Calu3 (cell line): ENCODE measurements at regions not wholly inside any gene's neighbourhood (a gene's known extent, or its start where the extent isn't known, plus 50 kb on each side); places are given as distances from the start of the nearest gene placed in this dataset.

ENCODE experiments used
- BruUV-seq: library from RNA; stranded (reverse); fragments of 400-500 nt; replicated peaks from 2 replicates; lab custom pipeline; 2021; lab: Mats Ljungman, UMichigan
- CTCF ChIA-PET: fragments of 300-600 bp; sonication (Branson Sonifier 250); formaldehyde crosslinking; loops from one replicate; lab custom pipeline; 2022; ENCODE audit warnings: antibody characterized with exemption; lab: Charles Lee
- DNase-seq: peaks from one replicate; pipeline ENCODE4 v3.0.0; 2022
- H3K27ac Mint-ChIP-seq: one replicate; pipeline ENCODE4 v1.8.0; 2022; ENCODE audit warnings: mixed read lengths; ENCODE audit not compliant: unreplicated experiment
- H3K27me3 Mint-ChIP-seq: one replicate; pipeline ENCODE4 v1.8.0; 2022; ENCODE audit warnings: mixed read lengths; ENCODE audit not compliant: unreplicated experiment
- H3K36me3 Mint-ChIP-seq: one replicate; pipeline ENCODE4 v1.8.0; 2022; ENCODE audit warnings: mild to moderate bottlenecking, moderate library complexity, mixed read lengths; ENCODE audit not compliant: insufficient read depth, unreplicated experiment
- H3K4me1 Mint-ChIP-seq: one replicate; pipeline ENCODE4 v1.8.0; 2022; ENCODE audit warnings: mild to moderate bottlenecking, low read depth, mixed read lengths; ENCODE audit not compliant: unreplicated experiment
- H3K4me3 Mint-ChIP-seq: one replicate; pipeline ENCODE4 v1.8.0; 2022; ENCODE audit warnings: mild to moderate bottlenecking, low read depth, moderate library complexity, mixed read lengths; ENCODE audit not compliant: unreplicated experiment
- H3K9me3 Mint-ChIP-seq: one replicate; pipeline ENCODE4 v1.8.0; 2022; ENCODE audit warnings: low read depth, mixed read lengths; ENCODE audit not compliant: unreplicated experiment
- CTCF ChIP-seq: fragments of 200-600 bp; IDR thresholded peaks from one replicate; pipeline ENCODE4 v1.8.0; 2022; ENCODE audit warnings: antibody characterized with exemption; ENCODE audit not compliant: unreplicated experiment
- intact Hi-C: fragments of 100-400 bp; cut with micrococcal nuclease; formaldehyde crosslinking; loops from one replicate; pipeline ENCODE4 v1.10.0; 2022; ENCODE audit not compliant: unreplicated experiment

DNA sequence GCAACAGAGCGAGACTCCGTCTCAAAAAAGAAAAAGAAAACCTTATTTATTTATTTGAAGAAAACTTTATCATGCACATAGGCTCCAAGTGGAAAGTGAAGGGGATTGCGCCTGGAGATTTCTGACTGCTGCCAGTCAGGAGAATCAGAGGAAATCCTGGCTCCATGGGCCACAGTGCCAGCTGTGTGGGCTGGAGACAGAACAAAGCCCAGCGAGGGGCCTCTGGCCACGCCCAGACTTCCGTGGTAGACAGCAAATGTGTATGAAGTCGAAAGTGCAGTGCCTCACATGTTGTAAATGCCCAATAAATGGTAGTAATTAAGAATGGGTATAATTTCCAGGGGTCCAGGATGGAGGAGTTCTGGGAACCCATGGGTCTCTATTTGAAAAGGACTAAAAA is 75.8 kb upstream of the WWC1 start:
- Mint-ChIP-seq H3K9me3 (no peaks in the 10 kb centered on the region), H3K27ac (no peak overlapping the region), H3K27me3 (peaks cover 83% of the 10 kb centered on the region), H3K4me1 (peaks cover 17% of the 10 kb centered on the region), H3K36me3 (no peaks in the 10 kb centered on the region), H3K4me3 (no peak overlapping the region)
- CTCF ChIA-PET = no interaction called here
- TF ChIP-seq CTCF = no peak
- intact Hi-C loops = loop anchor here (5.0 kb wide), 2 partner anchors 53 to 253 kb away; no protein-coding TSS in a partner anchor
- no TSS peak for BruUV-seq
- no peak for DNase-seq

DNA sequence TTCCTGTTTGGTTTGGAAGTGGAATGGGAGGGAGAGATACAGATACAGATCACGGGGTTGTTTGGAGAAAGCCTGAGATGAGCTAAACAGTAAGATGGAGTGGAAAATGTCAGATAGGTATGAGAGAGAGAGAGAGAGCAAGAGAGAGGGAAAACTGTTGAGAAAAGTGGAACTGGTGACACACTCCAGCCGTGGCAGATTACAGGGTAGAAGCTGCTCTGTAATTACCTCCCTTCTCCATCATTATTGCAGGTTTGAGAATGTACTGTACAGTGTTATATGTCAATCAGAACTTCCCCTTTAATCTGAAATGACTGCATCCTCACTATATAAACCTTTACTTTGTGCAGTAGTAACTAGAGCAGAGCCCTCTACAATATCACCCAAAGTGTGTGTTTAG is 74.5 kb upstream of the WWC1 start:
- H3K36me3 Mint-ChIP-seq = no peaks in the 10 kb centered on the region
- peaks cover 17% of the 10 kb centered on the region for H3K4me1 Mint-ChIP-seq
- no TSS peak for BruUV-seq
- CTCF ChIA-PET = interaction anchor here (0.7 to 1.1 kb wide), 2 partner anchors 43 to 53 kb away, joined by 3 read pairs; no protein-coding TSS in a partner anchor
- no peak overlapping the region for H3K4me3 Mint-ChIP-seq
- intact Hi-C loops = loop anchor here (5.0 kb wide), 2 partner anchors 55 to 255 kb away; no protein-coding TSS in a partner anchor
- no peak for TF ChIP-seq CTCF
- no peaks in the 10 kb centered on the region for H3K9me3 Mint-ChIP-seq
- no peak overlapping the region for H3K27ac Mint-ChIP-seq
- H3K27me3 Mint-ChIP-seq = peaks cover 92% of the 10 kb centered on the region
- DNase-seq = no peak

DNA sequence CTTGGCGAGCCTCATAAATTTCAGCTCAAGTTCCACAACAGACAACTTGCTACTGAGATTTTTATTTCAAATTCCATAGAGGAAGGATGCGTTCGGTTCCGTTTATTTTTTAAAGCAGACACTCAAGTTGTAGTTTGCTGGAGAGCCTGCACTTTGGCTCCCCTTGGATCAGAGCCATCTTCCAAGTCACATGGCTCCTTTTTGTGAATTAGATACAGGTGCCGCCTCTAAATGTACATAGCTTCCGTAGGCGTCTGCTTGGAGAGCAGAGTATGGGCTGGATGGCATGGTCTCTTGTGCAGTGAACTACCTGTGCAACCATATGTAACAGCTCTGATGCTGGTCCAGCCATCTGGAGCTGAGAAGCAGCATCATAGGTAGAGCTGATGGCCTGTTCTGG is 73.9 kb upstream of the WWC1 start:
- CTCF ChIA-PET = interaction anchor here (0.6 to 1.1 kb wide), 3 partner anchors 43 to 457 kb away, joined by 3 read pairs; no protein-coding TSS in a partner anchor
- Mint-ChIP-seq H3K9me3 (no peaks in the 10 kb centered on the region), H3K4me1 (peaks cover 17% of the 10 kb centered on the region), H3K36me3 (no peaks in the 10 kb centered on the region), H3K4me3 (no peak overlapping the region), H3K27ac (no peak overlapping the region), H3K27me3 (peaks cover 93% of the 10 kb centered on the region)
- DNase-seq = no peak
- no TSS peak for BruUV-seq
- intact Hi-C loops = loop anchor here (5.0 kb wide), 2 partner anchors 55 to 255 kb away; no protein-coding TSS in a partner anchor
- TF ChIP-seq CTCF = no peak

DNA sequence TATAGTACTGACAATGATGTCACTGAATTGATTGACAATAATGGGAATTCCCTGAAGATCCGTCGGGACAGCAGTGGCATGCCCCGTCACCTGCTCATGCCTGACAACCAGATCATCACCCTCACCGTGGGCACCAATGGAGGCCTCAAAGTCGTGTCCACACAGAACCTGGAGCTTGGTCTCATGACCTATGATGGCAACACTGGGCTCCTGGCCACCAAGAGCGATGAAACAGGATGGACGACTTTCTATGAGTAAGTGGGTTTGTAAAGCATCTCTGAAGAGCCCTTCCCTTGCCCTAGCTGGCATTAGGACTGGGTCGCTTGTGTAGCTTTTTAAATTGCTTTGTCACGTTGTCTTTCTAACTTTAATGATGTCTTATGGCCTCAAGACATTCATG is 72.7 kb upstream of the WWC1 start:
- TF ChIP-seq CTCF = no peak
- CTCF ChIA-PET = interaction anchor here (0.6 to 2.7 kb wide), 3 partner anchors 83 to 108 kb away, joined by 7 to 21 read pairs (median 8); no protein-coding TSS in a partner anchor
- Mint-ChIP-seq H3K4me1 (peaks cover 17% of the 10 kb centered on the region), H3K27me3 (peaks cover 93% of the 10 kb centered on the region), H3K9me3 (no peaks in the 10 kb centered on the region), H3K27ac (no peak overlapping the region), H3K4me3 (no peak overlapping the region), H3K36me3 (no peaks in the 10 kb centered on the region)
- DNase-seq = no peak
- BruUV-seq = no TSS peak
- intact Hi-C loops = loop anchor here (1.0 to 5.0 kb wide), 5 partner anchors 56 to 495 kb away; no protein-coding TSS in a partner anchor
